HepG2 (cell line): ENCODE measurements at regions not wholly inside any gene's neighbourhood (a gene's known extent, or its start where the extent isn't known, plus 50 kb on each side); places are given as distances from the start of the nearest gene placed in this dataset.

Experiments used
- FOXJ3 ChIP-seq: sonication (generic); formaldehyde crosslinking; IDR thresholded peaks from 2 replicates; pipeline ENCODE4 v1.4.0; 2020; ENCODE audit warnings: missing genetic modification reagents, mild to moderate bottlenecking, borderline replicate concordance
- GATAD2A ChIP-seq: IDR thresholded peaks from 2 replicates; pipeline ENCODE4 v1.6.1; 2016
- HMG20A ChIP-seq: IDR thresholded peaks from 2 replicates; pipeline ENCODE4 v1.6.1; 2016; ENCODE audit warnings: borderline replicate concordance
- KAT8 ChIP-seq: IDR thresholded peaks from 2 replicates; pipeline ENCODE4 v1.6.1; 2016; ENCODE audit warnings: missing genetic modification reagents, missing compliant biosample characterization
- MED8 ChIP-seq: sonication (generic); formaldehyde crosslinking; IDR thresholded peaks from 2 replicates; pipeline ENCODE4 v1.8.1; 2023; ENCODE audit warnings: mild to moderate bottlenecking, missing genetic modification reagents; ENCODE audit not compliant: insufficient replicate concordance
- NR2F6 ChIP-seq, 2 experiments: IDR thresholded peaks; 2 replicates each; pipeline ENCODE4 v1.6.1; 2016; ENCODE audit warnings: antibody characterized with exemption in 1 of 2, mild to moderate bottlenecking in 1 of 2
- RFX1 ChIP-seq: fragments of 450-650 bp; IDR thresholded peaks from 2 replicates; pipeline ENCODE4 v1.6.1; 2017
- SIX4 ChIP-seq: sonication (generic); formaldehyde crosslinking; IDR thresholded peaks from 2 replicates; pipeline ENCODE4 v1.4.0; 2020; ENCODE audit warnings: missing genetic modification reagents
- SOX13 ChIP-seq, 3 experiments: fragments of 450-650 bp in 1 of 3; sonication (generic) in 1 of 3; formaldehyde crosslinking in 1 of 3; IDR thresholded peaks in 2 of 3; conservative IDR thresholded peaks in 1 of 3; 2 replicates each; pipeline versions ENCODE4 v1.5.0 to v1.6.1; 2016 to 2020; ENCODE audit warnings: antibody characterized with exemption in 1 of 3, mild to moderate bottlenecking in 1 of 3, missing compliant biosample characterization in 1 of 3, missing genetic modification reagents in 1 of 3, moderate library complexity in 1 of 3
- SOX5 ChIP-seq: IDR thresholded peaks from 2 replicates; pipeline ENCODE4 v1.6.1; 2016; ENCODE audit warnings: borderline replicate concordance
- THYN1 ChIP-seq: sonication (generic); formaldehyde crosslinking; IDR thresholded peaks from 2 replicates; pipeline ENCODE4 v1.8.1; 2023; ENCODE audit warnings: low read depth, mild to moderate bottlenecking, moderate library complexity, missing genetic modification reagents, borderline replicate concordance
- ZMYM4 ChIP-seq: sonication (generic); formaldehyde crosslinking; IDR thresholded peaks from 2 replicates; pipeline ENCODE4 v1.8.1; 2023; ENCODE audit warnings: mild to moderate bottlenecking, missing genetic modification reagents
- ZNF138 ChIP-seq: sonication (generic); formaldehyde crosslinking; IDR thresholded peaks from 2 replicates; pipeline ENCODE4 v1.5.0; 2020; ENCODE audit warnings: mild to moderate bottlenecking, low read depth, missing genetic modification reagents
- ZNF609 ChIP-seq: sonication (generic); formaldehyde crosslinking; IDR thresholded peaks from 2 replicates; pipeline ENCODE4 v1.4.0; 2020; ENCODE audit warnings: mild to moderate bottlenecking, missing genetic modification reagents, borderline replicate concordance
- ZNF703 ChIP-seq: sonication (generic); formaldehyde crosslinking; IDR thresholded peaks from 2 replicates; pipeline ENCODE4 v1.5.1; 2020; ENCODE audit warnings: missing genetic modification reagents, mild to moderate bottlenecking, moderate library complexity, borderline replicate concordance
- TF ChIP-seq, protein P1 (sequence below): sonication (generic); formaldehyde crosslinking; IDR thresholded peaks from 2 replicates; pipeline ENCODE4 v1.5.1; 2020; ENCODE audit warnings: missing genetic modification reagents, mild to moderate bottlenecking, borderline replicate concordance
- TF ChIP-seq, protein P2 (sequence below): IDR thresholded peaks from 2 replicates; pipeline ENCODE4 v1.6.1; 2016
- TF ChIP-seq, protein P3 (sequence below): IDR thresholded peaks from 2 replicates; pipeline ENCODE4 v1.6.1; 2016; ENCODE audit warnings: low read depth, control low read depth
- TF ChIP-seq, protein P4 (sequence below): sonication (generic); formaldehyde crosslinking; IDR thresholded peaks from 2 replicates; pipeline ENCODE4 v1.4.0; 2020; ENCODE audit warnings: missing genetic modification reagents, borderline replicate concordance

DNA sequence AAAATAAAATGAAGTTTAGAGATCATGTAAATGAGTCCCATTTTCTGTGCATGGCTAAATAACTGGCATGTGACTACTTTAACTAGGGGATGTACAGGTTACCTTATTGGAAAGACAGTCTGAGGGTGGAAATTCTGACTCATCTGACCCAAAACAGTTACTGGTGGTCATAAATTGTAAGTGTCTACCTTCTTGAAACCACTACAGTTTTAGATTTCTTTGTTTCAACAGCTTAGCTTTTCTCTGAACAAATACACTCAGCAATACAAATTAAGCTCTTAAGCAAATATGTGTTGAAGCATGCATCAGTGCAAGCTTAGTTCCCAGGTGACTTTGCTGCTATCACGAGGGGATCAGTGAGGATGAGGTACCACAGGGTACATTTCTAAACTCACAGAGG lies 60.7 kb upstream of the PGM2 start (continued):
- TF ChIP-seq ZNF609 (CRISPR knock-in tag) (peak; percentile 78; the same call in 1 of the 2 replicates), MED8 (no peak), SOX13 (IDR thresholded peaks at IDR 0.05) (no peak; the same call in 1 of the 2 replicates), SOX13 (CRISPR knock-in tag; conservative IDR thresholded peaks at IDR 0.05 in 1 of 2, IDR thresholded peaks at IDR 0.05 in 1 of 2) (peak in 1 of 2 experiments; percentile 92; a peak in 2 of 4 replicates), KAT8 (CRISPR knock-in tag) (peak; percentile 43; the same call in 1 of the 2 replicates), SIX4 (CRISPR knock-in tag) (peak; percentile 42; the same call in 1 of the 2 replicates), GATAD2A (CRISPR knock-in tag) (peak; percentile 87), ZNF138 (CRISPR knock-in tag) (no peak), ZNF703 (CRISPR knock-in tag) (no peak), ZMYM4 (0 out of 2 replicates have a peak, but pooled peaks have one; percentile 46), NR2F6 (IDR thresholded peaks at IDR 0.05) (peak; percentile 55; the same call in 1 of the 2 replicates), NR2F6 (CRISPR knock-in tag; IDR thresholded peaks at IDR 0.05) (no peak; the same call in 1 of the 2 replicates), HMG20A (peak; percentile 81; the same call in 1 of the 2 replicates), SOX5 (peak; percentile 73), THYN1 (no peak), FOXJ3 (CRISPR knock-in tag) (peak; percentile 75; the same call in 1 of the 2 replicates), RFX1 (no peak)
- TF ChIP-seq, protein P1, sequence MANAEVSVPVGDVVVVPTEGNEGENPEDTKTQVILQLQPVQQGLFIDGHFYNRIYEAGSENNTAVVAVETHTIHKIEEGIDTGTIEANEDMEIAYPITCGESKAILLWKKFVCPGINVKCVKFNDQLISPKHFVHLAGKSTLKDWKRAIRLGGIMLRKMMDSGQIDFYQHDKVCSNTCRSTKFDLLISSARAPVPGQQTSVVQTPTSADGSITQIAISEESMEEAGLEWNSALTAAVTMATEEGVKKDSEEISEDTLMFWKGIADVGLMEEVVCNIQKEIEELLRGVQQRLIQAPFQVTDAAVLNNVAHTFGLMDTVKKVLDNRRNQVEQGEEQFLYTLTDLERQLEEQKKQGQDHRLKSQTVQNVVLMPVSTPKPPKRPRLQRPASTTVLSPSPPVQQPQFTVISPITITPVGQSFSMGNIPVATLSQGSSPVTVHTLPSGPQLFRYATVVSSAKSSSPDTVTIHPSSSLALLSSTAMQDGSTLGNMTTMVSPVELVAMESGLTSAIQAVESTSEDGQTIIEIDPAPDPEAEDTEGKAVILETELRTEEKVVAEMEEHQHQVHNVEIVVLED, result no peak
- TF ChIP-seq, protein P2, sequence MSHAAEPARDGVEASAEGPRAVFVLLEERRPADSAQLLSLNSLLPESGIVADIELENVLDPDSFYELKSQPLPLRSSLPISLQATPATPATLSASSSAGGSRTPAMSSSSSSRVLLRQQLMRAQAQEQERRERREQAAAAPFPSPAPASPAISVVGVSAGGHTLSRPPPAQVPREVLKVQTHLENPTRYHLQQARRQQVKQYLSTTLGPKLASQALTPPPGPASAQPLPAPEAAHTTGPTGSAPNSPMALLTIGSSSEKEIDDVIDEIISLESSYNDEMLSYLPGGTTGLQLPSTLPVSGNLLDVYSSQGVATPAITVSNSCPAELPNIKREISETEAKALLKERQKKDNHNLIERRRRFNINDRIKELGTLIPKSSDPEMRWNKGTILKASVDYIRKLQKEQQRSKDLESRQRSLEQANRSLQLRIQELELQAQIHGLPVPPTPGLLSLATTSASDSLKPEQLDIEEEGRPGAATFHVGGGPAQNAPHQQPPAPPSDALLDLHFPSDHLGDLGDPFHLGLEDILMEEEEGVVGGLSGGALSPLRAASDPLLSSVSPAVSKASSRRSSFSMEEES (CRISPR knock-in tag), result peak; percentile 85
- TF ChIP-seq, protein P3, sequence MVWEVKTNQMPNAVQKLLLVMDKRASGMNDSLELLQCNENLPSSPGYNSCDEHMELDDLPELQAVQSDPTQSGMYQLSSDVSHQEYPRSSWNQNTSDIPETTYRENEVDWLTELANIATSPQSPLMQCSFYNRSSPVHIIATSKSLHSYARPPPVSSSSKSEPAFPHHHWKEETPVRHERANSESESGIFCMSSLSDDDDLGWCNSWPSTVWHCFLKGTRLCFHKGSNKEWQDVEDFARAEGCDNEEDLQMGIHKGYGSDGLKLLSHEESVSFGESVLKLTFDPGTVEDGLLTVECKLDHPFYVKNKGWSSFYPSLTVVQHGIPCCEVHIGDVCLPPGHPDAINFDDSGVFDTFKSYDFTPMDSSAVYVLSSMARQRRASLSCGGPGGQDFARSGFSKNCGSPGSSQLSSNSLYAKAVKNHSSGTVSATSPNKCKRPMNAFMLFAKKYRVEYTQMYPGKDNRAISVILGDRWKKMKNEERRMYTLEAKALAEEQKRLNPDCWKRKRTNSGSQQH, result no peak
- TF ChIP-seq, protein P4, sequence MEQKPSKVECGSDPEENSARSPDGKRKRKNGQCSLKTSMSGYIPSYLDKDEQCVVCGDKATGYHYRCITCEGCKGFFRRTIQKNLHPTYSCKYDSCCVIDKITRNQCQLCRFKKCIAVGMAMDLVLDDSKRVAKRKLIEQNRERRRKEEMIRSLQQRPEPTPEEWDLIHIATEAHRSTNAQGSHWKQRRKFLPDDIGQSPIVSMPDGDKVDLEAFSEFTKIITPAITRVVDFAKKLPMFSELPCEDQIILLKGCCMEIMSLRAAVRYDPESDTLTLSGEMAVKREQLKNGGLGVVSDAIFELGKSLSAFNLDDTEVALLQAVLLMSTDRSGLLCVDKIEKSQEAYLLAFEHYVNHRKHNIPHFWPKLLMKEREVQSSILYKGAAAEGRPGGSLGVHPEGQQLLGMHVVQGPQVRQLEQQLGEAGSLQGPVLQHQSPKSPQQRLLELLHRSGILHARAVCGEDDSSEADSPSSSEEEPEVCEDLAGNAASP (CRISPR knock-in tag), result peak; percentile 28; the same call in 1 of the 2 replicates
